Uterus (tissue), 3 donors: ENCODE measurements at regions not wholly inside any gene's neighbourhood (a gene's known extent, or its start where the extent isn't known, plus 50 kb on each side); places are given as distances from the start of the nearest gene placed in this dataset.

Source experiments
- DNase-seq, 2 donors: peaks; one replicate each; pipeline ENCODE4 v3.0.0-alpha.2; 2019 to 2020
- H3K27ac ChIP-seq, 2 donors: fragments of 200-600 bp; sonication (generic); 1 replicate in 1 of 2; 2 replicates in 1 of 2; pipeline ENCODE4 v1.5.1; 2016 to 2018
- H3K27me3 ChIP-seq, 2 donors: fragments of 200-600 bp; sonication (generic); one replicate each; pipeline ENCODE4 v1.5.1; 2018 to 2019; ENCODE audit warnings: control low read depth in 1 of 2
- H3K36me3 ChIP-seq, 2 donors: fragments of 200-600 bp; sonication (generic); one replicate each; pipeline ENCODE4 v1.5.1; 2019; ENCODE audit warnings: control low read depth in 1 of 2
- H3K4me1 ChIP-seq, 2 donors: fragments of 200-600 bp; sonication (generic); one replicate each; pipeline ENCODE4 v1.5.1; 2018 to 2019; ENCODE audit warnings: control low read depth in 1 of 2
- H3K4me3 ChIP-seq, 2 donors: fragments of 200-600 bp; sonication (generic); 1 replicate in 1 of 2; 2 replicates in 1 of 2; pipeline ENCODE4 v1.5.1; 2018 to 2019; ENCODE audit warnings: mild to moderate bottlenecking in 1 of 2
- H3K9me3 ChIP-seq, 2 donors: fragments of 200-600 bp; sonication (generic); one replicate each; pipeline ENCODE4 v1.5.1; 2019; ENCODE audit warnings: control low read depth in 1 of 2
- POLR2A ChIP-seq, 2 donors: fragments of 450-650 bp; IDR thresholded peaks; one replicate each; pipeline ENCODE4 v1.6.1; 2016; ENCODE audit warnings: antibody characterized with exemption in 2 of 2, mild to moderate bottlenecking in 1 of 2, moderate library complexity in 1 of 2
- intact Hi-C: fragments of 100-400 bp; cut with DNase I; formaldehyde crosslinking; loops from one replicate; pipeline ENCODE4 v1.15.1; 2023; ENCODE audit warnings: low total_unique reads
- TF ChIP-seq, protein P1 (sequence below), 4 experiments: fragments of 200-600 bp in 2 of 4; fragments of 450-650 bp in 2 of 4; sonication (generic) in 2 of 4; IDR thresholded peaks; one replicate each; pipeline ENCODE4 v1.5.1; 2016 to 2019; ENCODE audit warnings: antibody characterized with exemption in 4 of 4, mild to moderate bottlenecking in 2 of 4, moderate library complexity in 1 of 4
- donor health status: DM: yes; HTN: yes; CAD: no.

DNA sequence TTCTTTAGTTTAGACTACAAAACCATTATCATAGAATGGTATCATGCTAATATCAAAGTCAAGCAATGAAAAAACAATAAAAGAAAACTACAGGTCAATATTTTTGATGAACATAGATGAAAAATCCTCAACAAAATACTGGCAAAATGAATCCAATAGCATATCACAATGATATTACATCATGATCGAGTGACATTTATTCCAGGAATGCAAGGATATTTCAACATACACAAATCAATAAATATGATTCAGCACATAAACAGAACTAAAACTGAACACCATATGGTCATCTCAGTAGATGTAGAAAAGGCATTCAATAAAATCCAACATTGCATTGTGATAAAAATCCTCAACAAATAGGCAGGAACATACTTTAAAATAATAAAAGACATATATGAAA is 1657.7 kb downstream of the KCNT2 start:
- no peak for DNase-seq
- Histone ChIP-seq H3K27me3 (no peaks in the 10 kb centered on the region), H3K4me1 (no peaks in the 10 kb centered on the region), H3K4me3 (no peak overlapping the region), H3K9me3 (no peaks in the 10 kb centered on the region), H3K36me3 (no peaks in the 10 kb centered on the region), H3K27ac (no peak overlapping the region)
- TF ChIP-seq POLR2A (IDR thresholded peaks at IDR 0.05) = no peak
- TF ChIP-seq, protein P1, sequence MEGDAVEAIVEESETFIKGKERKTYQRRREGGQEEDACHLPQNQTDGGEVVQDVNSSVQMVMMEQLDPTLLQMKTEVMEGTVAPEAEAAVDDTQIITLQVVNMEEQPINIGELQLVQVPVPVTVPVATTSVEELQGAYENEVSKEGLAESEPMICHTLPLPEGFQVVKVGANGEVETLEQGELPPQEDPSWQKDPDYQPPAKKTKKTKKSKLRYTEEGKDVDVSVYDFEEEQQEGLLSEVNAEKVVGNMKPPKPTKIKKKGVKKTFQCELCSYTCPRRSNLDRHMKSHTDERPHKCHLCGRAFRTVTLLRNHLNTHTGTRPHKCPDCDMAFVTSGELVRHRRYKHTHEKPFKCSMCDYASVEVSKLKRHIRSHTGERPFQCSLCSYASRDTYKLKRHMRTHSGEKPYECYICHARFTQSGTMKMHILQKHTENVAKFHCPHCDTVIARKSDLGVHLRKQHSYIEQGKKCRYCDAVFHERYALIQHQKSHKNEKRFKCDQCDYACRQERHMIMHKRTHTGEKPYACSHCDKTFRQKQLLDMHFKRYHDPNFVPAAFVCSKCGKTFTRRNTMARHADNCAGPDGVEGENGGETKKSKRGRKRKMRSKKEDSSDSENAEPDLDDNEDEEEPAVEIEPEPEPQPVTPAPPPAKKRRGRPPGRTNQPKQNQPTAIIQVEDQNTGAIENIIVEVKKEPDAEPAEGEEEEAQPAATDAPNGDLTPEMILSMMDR (IDR thresholded peaks at IDR 0.05) = no peak
- intact Hi-C loops = no loop called here

DNA sequence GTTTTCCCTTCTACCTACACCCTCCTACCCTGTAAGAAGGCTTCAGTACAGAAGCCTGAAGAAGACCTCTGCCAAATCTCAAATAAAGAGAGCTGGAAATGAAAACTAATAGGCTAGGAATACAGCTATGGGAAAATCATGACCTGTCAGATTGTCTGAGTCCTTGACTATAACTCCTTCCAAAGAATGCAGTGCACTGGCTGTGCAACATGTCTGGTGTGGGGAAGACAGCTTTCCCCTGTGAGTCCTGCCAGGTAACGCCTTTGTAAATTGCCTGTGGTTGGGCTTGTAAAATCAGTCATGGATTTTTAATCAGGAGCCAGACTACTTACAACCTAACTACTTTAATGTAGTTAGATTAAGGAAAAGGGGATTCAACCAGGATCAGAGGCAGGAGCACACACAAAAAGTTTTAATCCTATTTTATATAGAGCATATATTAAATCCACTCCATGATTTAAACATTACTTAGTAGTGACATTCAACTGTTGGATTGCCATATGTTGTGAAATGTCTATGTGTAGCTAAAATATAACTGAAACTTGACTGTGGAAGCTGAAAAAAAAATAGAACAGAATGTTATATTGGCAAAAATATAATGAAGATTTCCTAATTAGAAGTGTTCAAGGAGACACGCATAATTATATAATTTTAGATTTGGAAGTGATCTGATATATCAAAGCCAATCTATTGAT is 1667.8 kb downstream of the KCNT2 start:
- no peaks in the 10 kb centered on the region for H3K4me1 ChIP-seq
- no peaks in the 10 kb centered on the region for H3K9me3 ChIP-seq
- no peaks in the 10 kb centered on the region for H3K27me3 ChIP-seq
- no peak for DNase-seq
- no peaks in the 10 kb centered on the region for H3K36me3 ChIP-seq
- TF ChIP-seq, protein P1 (IDR thresholded peaks at IDR 0.05) = no peak
- no peak for TF ChIP-seq POLR2A (IDR thresholded peaks at IDR 0.05)
- H3K27ac ChIP-seq = no peak overlapping the region
- H3K4me3 ChIP-seq = no peak overlapping the region
- intact Hi-C loops = no loop called here

DNA sequence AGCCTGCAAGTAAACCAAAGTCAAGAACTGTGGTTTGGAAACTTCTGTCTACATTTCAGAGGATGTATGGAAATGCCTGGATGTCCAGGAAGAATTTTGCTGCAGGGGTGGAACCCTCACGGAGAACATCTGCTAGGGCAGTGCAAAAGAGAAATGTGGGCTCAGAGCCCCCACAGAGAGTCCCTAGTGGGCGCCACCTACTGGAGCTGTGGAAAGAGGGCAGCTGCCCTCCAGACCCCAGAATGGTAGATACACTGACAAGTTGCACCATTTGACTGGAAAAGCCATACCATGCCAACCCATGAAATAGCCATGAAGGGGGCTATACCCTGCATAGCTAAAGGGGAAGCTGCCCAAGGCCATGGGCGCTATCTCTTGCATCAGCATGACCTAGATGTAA is 1672.4 kb downstream of the KCNT2 start:
- TF ChIP-seq, protein P1 (IDR thresholded peaks at IDR 0.05) = no peak
- no peak for TF ChIP-seq POLR2A (IDR thresholded peaks at IDR 0.05)
- Histone ChIP-seq H3K36me3 (no peaks in the 10 kb centered on the region), H3K4me1 (no peaks in the 10 kb centered on the region), H3K27me3 (no peaks in the 10 kb centered on the region), H3K27ac (no peak overlapping the region), H3K4me3 (no peak overlapping the region), H3K9me3 (no peaks in the 10 kb centered on the region)
- intact Hi-C loops = no loop called here
- no peak for DNase-seq

DNA sequence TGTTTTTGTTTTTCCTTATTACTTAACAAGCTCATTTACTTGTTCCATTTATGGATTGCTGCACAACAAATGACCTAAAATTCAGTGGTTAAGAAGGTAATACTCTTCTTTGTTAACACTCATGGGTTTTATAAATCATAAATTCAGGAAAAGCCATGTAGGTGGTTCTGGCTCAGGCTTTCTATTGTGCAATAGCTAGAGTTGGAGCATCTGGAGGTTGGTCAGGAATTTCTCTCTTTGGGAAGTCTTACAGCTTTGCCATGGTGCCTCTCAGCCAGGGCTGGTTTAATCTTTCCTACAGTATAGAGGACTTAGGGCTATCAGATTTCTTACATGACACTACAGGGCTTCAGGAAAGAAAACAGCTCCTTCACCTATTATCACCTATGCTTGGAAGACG is 1677.1 kb downstream of the KCNT2 start:
- DNase-seq = no peak
- intact Hi-C loops = no loop called here
- H3K9me3 ChIP-seq = no peaks in the 10 kb centered on the region
- no peaks in the 10 kb centered on the region for H3K27me3 ChIP-seq
- H3K4me1 ChIP-seq = no peaks in the 10 kb centered on the region
- no peak for TF ChIP-seq POLR2A (IDR thresholded peaks at IDR 0.05)
- TF ChIP-seq, protein P1 (IDR thresholded peaks at IDR 0.05) = no peak
- no peak overlapping the region for H3K27ac ChIP-seq
- H3K36me3 ChIP-seq = no peaks in the 10 kb centered on the region
- no peak overlapping the region for H3K4me3 ChIP-seq

DNA sequence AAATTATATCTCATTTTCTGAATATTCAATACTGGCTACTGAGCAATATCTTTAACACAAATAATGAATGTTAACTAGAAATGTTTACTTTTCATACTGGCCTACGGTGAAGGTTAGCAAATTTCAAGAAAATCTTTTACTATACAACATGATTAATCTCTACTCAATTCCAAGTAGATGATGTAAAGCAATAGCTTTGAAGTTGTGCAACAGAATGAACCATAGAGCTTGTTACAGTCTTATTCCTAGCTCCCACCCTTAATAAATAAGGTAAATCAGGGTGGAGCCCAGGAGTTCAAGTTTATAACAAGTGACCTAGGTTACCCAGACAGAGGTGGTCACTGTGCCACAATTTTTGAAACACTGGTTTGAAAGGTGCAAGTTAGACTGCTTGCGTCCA is 1678.1 kb downstream of the KCNT2 start:
- Histone ChIP-seq H3K36me3 (no peaks in the 10 kb centered on the region), H3K27ac (no peak overlapping the region), H3K4me1 (no peaks in the 10 kb centered on the region), H3K27me3 (no peaks in the 10 kb centered on the region), H3K4me3 (no peak overlapping the region), H3K9me3 (no peaks in the 10 kb centered on the region)
- DNase-seq = no peak
- TF ChIP-seq POLR2A (IDR thresholded peaks at IDR 0.05) = no peak
- TF ChIP-seq, protein P1 (IDR thresholded peaks at IDR 0.05) = no peak
- intact Hi-C loops = no loop called here
